Activated CD8-positive, alpha-beta memory T cell treated with anti-CD3 and anti-CD28 coated beads for 48 hours (primary cell): ENCODE measurements at regions not wholly inside any gene's neighbourhood (a gene's known extent, or its start where the extent isn't known, plus 50 kb on each side); places are given as distances from the start of the nearest gene placed in this dataset.
"Not testable (repeated sequence)": the region's sequence is repeated elsewhere in the genome, so short reads cannot be mapped to it uniquely, and the experiment has no call there.

Experiments
- DNase-seq, 3 experiments: peaks; one replicate each; pipeline ENCODE4 v3.0.0-alpha.2; 2020; ENCODE audit warnings: low read depth in 2 of 3, low spot score in 2 of 3

GRCh38 chr1:209202321-209202720 is 381.2 kb upstream of the CAMK1G start:
- DNase-seq = not testable (repeated sequence)

- DNase-seq = no peak
Observed at GRCh38 chr1:209202830-209203532, 380.5 kb upstream of the CAMK1G start.

GRCh38 chr1:209203533-209203895 is 380.0 kb upstream of the CAMK1G start:
- DNase-seq = no peak

- DNase-seq = no peak
Observed at GRCh38 chr1:209205039-209205438, 378.5 kb upstream of the CAMK1G start.

GRCh38 chr1:209207126-209207700 is 376.3 kb upstream of the CAMK1G start:
- DNase-seq = no peak

- peak in 1 of 3 experiments; percentile 10 for DNase-seq
Observed at GRCh38 chr1:209207701-209208286, 375.7 kb upstream of the CAMK1G start.

GRCh38 chr1:209208648-209209047 is 374.9 kb upstream of the CAMK1G start:
- DNase-seq = no peak

- no peak for DNase-seq
Observed at GRCh38 chr1:209213989-209214388, 369.5 kb upstream of the CAMK1G start.

GRCh38 chr1:209215826-209216225 is 367.7 kb upstream of the CAMK1G start:
- no peak for DNase-seq

GRCh38 chr1:209218113-209218512 is 365.4 kb upstream of the CAMK1G start:
- DNase-seq = no peak

GRCh38 chr1:209218981-209219380 is 364.5 kb upstream of the CAMK1G start:
- no peak for DNase-seq

- no peak for DNase-seq
Observed at GRCh38 chr1:209219791-209220524, 363.6 kb upstream of the CAMK1G start.

GRCh38 chr1:209222826-209223225 is 360.7 kb upstream of the CAMK1G start:
- DNase-seq = no peak

GRCh38 chr1:209223791-209224190 is 359.7 kb upstream of the CAMK1G start:
- DNase-seq = no peak

GRCh38 chr1:209224886-209225285 is 358.6 kb upstream of the CAMK1G start:
- no peak for DNase-seq

GRCh38 chr1:209227171-209227570 is 356.3 kb upstream of the CAMK1G start:
- DNase-seq = no peak

- DNase-seq = no peak
Observed at GRCh38 chr1:209227941-209228340, 355.6 kb upstream of the CAMK1G start.

- DNase-seq = no peak
Observed at GRCh38 chr1:209229494-209230061, 353.9 kb upstream of the CAMK1G start.

- DNase-seq = no peak
Observed at GRCh38 chr1:209230314-209230713, 353.2 kb upstream of the CAMK1G start.

GRCh38 chr1:209231476-209232156 is 351.9 kb upstream of the CAMK1G start:
- no peak for DNase-seq

GRCh38 chr1:209232197-209232596 is 351.3 kb upstream of the CAMK1G start:
- no peak for DNase-seq
